NCI-H1694 treated with DMSO at 0.1 percent for 48 hours (cell line): ENCODE measurements at regions not wholly inside any gene's neighbourhood (a gene's known extent, or its start where the extent isn't known, plus 50 kb on each side); places are given as distances from the start of the nearest gene placed in this dataset.
"Not testable (repeated sequence)": the region's sequence is repeated elsewhere in the genome, so short reads cannot be mapped to it uniquely, and the experiment has no call there.

Experiments
- DNase-seq: peaks from one replicate; lab custom pipeline; 2025; lab: John Stamatoyannopoulos, UW

- DNase-seq, result no peak
Measured at GRCh38 chr1:81254068-81254467, 546.7 kb upstream of the ADGRL2 start.

GRCh38 chr1:81252471-81253151 lies 548.1 kb upstream of the ADGRL2 start:
- DNase-seq, result no peak

GRCh38 chr1:81250825-81251224 lies 549.9 kb upstream of the ADGRL2 start:
- not testable (repeated sequence) for DNase-seq

GRCh38 chr1:81245084-81245715 lies 555.5 kb upstream of the ADGRL2 start:
- DNase-seq, result not testable (repeated sequence)

- DNase-seq, result not testable (repeated sequence)
Measured at GRCh38 chr1:81244612-81245011, 556.1 kb upstream of the ADGRL2 start.

- no peak for DNase-seq
Measured at GRCh38 chr1:81242103-81242502, 558.6 kb upstream of the ADGRL2 start.

GRCh38 chr1:81238129-81238528 lies 562.6 kb upstream of the ADGRL2 start:
- no peak for DNase-seq

GRCh38 chr1:81237473-81238089 lies 563.2 kb upstream of the ADGRL2 start:
- DNase-seq, result no peak

- no peak for DNase-seq
Measured at GRCh38 chr1:81234237-81234636, 566.5 kb upstream of the ADGRL2 start.

- no peak for DNase-seq
Measured at GRCh38 chr1:81233591-81233990, 567.1 kb upstream of the ADGRL2 start.

GRCh38 chr1:81232420-81232819 lies 568.3 kb upstream of the ADGRL2 start:
- no peak for DNase-seq

- DNase-seq, result no peak
Measured at GRCh38 chr1:81231729-81232038, 569.0 kb upstream of the ADGRL2 start.

GRCh38 chr1:81230983-81231728 lies 569.6 kb upstream of the ADGRL2 start:
- DNase-seq, result no peak

GRCh38 chr1:81228926-81229325 lies 571.8 kb upstream of the ADGRL2 start:
- no peak for DNase-seq

- no peak for DNase-seq
Measured at GRCh38 chr1:81226603-81226928, 574.2 kb upstream of the ADGRL2 start.

- DNase-seq, result no peak
Measured at GRCh38 chr1:81225789-81226602, 574.7 kb upstream of the ADGRL2 start.

- no peak for DNase-seq
Measured at GRCh38 chr1:81224222-81224621, 576.5 kb upstream of the ADGRL2 start.

- no peak for DNase-seq
Measured at GRCh38 chr1:81221564-81221963, 579.2 kb upstream of the ADGRL2 start.

GRCh38 chr1:81220614-81221071 lies 580.1 kb upstream of the ADGRL2 start:
- no peak for DNase-seq

GRCh38 chr1:81217058-81217457 lies 583.7 kb upstream of the ADGRL2 start:
- no peak for DNase-seq

- no peak for DNase-seq
Measured at GRCh38 chr1:81213279-81213678, 587.5 kb upstream of the ADGRL2 start.

GRCh38 chr1:81209461-81209860 lies 591.3 kb upstream of the ADGRL2 start:
- DNase-seq, result no peak
